Stimulated activated naive CD8-positive, alpha-beta T cell treated with anti-CD3 and anti-CD28 coated beads, Interleukin-15, Interleukin-2, amounts not matched to agents 100 ng/mL and 50 ng/mL, for 24 hours (primary cell): ENCODE measurements at regions not wholly inside any gene's neighbourhood (a gene's known extent, or its start where the extent isn't known, plus 50 kb on each side); places are given as distances from the start of the nearest gene placed in this dataset.

ENCODE experiments used
- H3K27ac Mint-ChIP-seq: one replicate; pipeline ENCODE4 v1.8.0; 2021; ENCODE audit warnings: mild to moderate bottlenecking, mixed read lengths
- H3K27me3 Mint-ChIP-seq: one replicate; pipeline ENCODE4 v1.8.0; 2021; ENCODE audit warnings: mixed read lengths
- H3K36me3 Mint-ChIP-seq: one replicate; pipeline ENCODE4 v1.8.0; 2021; ENCODE audit warnings: low read depth, mixed read lengths
- H3K4me1 Mint-ChIP-seq: one replicate; pipeline ENCODE4 v1.8.0; 2021; ENCODE audit warnings: low read depth, mixed read lengths
- H3K4me3 Mint-ChIP-seq: one replicate; pipeline ENCODE4 v1.8.0; 2021; ENCODE audit warnings: mild to moderate bottlenecking, mixed read lengths
- H3K9me3 Mint-ChIP-seq: one replicate; pipeline ENCODE4 v1.8.0; 2021; ENCODE audit warnings: mixed read lengths

DNA sequence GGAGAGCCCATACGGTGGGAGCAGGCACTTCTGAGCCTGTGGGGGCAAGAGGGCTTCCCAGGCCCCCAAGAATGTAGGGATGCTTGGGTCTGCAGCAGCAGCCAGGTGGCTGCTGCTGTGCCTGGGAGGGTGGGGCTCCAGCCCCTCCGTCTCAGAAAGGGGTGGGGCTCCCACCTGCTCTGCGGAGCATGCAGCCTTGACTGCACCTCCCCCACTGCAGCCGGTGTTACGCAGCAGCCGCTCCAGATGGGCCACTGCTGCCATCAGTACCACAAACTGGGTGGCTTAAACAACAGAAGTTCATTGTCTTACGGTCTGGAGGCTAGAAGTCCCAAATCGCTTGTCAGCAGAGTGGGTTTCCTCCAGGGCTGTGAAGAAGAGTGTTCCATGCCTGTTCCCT lies 365.5 kb downstream of the TMEM38B start:
- H3K9me3 Mint-ChIP-seq = peaks cover under 1% of the 10 kb centered on the region
- no peaks in the 10 kb centered on the region for H3K27me3 Mint-ChIP-seq

GRCh38 chr9:106060885-106061284 lies 366.5 kb downstream of the TMEM38B start:
- H3K9me3 Mint-ChIP-seq = no peaks in the 10 kb centered on the region
- H3K27ac Mint-ChIP-seq = no peak overlapping the region
- H3K36me3 Mint-ChIP-seq = no peaks in the 10 kb centered on the region
- no peak overlapping the region for H3K4me3 Mint-ChIP-seq
- H3K4me1 Mint-ChIP-seq = no peaks in the 10 kb centered on the region
- no peaks in the 10 kb centered on the region for H3K27me3 Mint-ChIP-seq

More for the DNA sequence above, 365.5 kb downstream of the TMEM38B start:
- no peak overlapping the region for H3K27ac Mint-ChIP-seq
- no peaks in the 10 kb centered on the region for H3K4me1 Mint-ChIP-seq
- no peak overlapping the region for H3K4me3 Mint-ChIP-seq
- no peaks in the 10 kb centered on the region for H3K36me3 Mint-ChIP-seq

- H3K36me3 Mint-ChIP-seq = no peaks in the 10 kb centered on the region
- no peak overlapping the region for H3K27ac Mint-ChIP-seq
- no peak overlapping the region for H3K4me3 Mint-ChIP-seq
- H3K9me3 Mint-ChIP-seq = no peaks in the 10 kb centered on the region
- H3K27me3 Mint-ChIP-seq = no peaks in the 10 kb centered on the region
- no peaks in the 10 kb centered on the region for H3K4me1 Mint-ChIP-seq
Measured at GRCh38 chr9:106062250-106062649, 367.9 kb downstream of the TMEM38B start.

DNA sequence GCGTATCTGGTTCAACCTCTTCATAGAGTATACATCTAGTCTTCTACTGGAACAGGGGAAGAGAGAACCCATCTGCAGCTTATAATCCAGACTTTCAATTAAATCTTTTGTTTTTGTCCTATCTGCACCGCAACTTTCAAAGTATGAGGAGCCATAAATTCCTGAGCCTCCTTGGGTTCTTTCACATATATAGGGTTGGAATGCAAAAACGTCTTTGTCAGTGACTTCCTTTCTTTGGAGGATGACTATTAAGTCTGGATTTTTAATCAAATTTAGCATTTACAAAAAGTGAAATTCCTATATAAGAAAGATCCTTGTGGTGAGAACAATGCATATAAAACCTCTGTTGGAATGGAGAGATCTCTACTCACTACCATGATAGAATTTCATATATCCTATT lies 370.8 kb downstream of the TMEM38B start:
- Mint-ChIP-seq H3K4me3 (no peak overlapping the region), H3K27me3 (no peaks in the 10 kb centered on the region), H3K4me1 (no peaks in the 10 kb centered on the region), H3K36me3 (no peaks in the 10 kb centered on the region), H3K9me3 (no peaks in the 10 kb centered on the region), H3K27ac (no peak overlapping the region)

- no peaks in the 10 kb centered on the region for H3K4me1 Mint-ChIP-seq
- H3K4me3 Mint-ChIP-seq = no peak overlapping the region
- H3K9me3 Mint-ChIP-seq = no peaks in the 10 kb centered on the region
- H3K27ac Mint-ChIP-seq = no peak overlapping the region
- no peaks in the 10 kb centered on the region for H3K27me3 Mint-ChIP-seq
- no peaks in the 10 kb centered on the region for H3K36me3 Mint-ChIP-seq
Measured at GRCh38 chr9:106065579-106066214, 371.4 kb downstream of the TMEM38B start.

DNA sequence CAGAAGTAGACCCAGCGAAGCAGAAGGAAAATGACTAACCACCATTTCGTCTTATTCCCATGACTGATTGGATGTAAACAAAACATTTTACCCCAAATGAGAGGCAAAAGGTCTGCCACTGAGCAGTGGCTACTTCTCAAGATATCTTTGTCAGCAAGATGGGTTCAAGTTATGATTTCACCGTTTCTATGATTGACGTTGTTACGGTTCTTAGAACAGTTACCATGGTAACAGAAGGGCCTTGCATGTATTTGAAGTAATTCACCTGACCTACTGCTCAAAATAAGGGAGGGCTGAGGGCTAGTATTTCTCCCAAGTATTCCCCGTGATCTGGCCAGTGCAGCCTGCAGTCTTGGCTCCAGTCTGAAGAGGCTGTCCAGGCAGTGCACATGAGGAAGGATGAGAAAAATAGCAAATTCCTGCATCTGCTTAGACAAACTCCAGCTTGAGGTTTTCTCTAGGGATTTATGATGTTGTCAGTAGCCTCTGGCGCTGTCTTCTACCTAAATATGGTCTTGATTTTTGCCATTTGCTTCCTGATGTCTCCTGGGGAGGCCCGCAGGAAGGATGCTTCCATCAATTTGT lies 372.7 kb downstream of the TMEM38B start:
- no peak overlapping the region for H3K27ac Mint-ChIP-seq
- H3K4me1 Mint-ChIP-seq = no peaks in the 10 kb centered on the region
- no peaks in the 10 kb centered on the region for H3K36me3 Mint-ChIP-seq
- no peaks in the 10 kb centered on the region for H3K9me3 Mint-ChIP-seq
- H3K4me3 Mint-ChIP-seq = no peak overlapping the region
- no peaks in the 10 kb centered on the region for H3K27me3 Mint-ChIP-seq

- Mint-ChIP-seq H3K27ac (no peak overlapping the region), H3K9me3 (no peaks in the 10 kb centered on the region), H3K36me3 (no peaks in the 10 kb centered on the region), H3K4me1 (no peaks in the 10 kb centered on the region), H3K27me3 (no peaks in the 10 kb centered on the region), H3K4me3 (no peak overlapping the region)
Measured at GRCh38 chr9:106069241-106069640, 374.9 kb downstream of the TMEM38B start.

- H3K36me3 Mint-ChIP-seq = no peaks in the 10 kb centered on the region
- H3K4me1 Mint-ChIP-seq = no peaks in the 10 kb centered on the region
- no peaks in the 10 kb centered on the region for H3K27me3 Mint-ChIP-seq
- H3K4me3 Mint-ChIP-seq = no peak overlapping the region
- H3K9me3 Mint-ChIP-seq = no peaks in the 10 kb centered on the region
- no peak overlapping the region for H3K27ac Mint-ChIP-seq
Measured at GRCh38 chr9:106072421-106072820, 378.1 kb downstream of the TMEM38B start.

DNA sequence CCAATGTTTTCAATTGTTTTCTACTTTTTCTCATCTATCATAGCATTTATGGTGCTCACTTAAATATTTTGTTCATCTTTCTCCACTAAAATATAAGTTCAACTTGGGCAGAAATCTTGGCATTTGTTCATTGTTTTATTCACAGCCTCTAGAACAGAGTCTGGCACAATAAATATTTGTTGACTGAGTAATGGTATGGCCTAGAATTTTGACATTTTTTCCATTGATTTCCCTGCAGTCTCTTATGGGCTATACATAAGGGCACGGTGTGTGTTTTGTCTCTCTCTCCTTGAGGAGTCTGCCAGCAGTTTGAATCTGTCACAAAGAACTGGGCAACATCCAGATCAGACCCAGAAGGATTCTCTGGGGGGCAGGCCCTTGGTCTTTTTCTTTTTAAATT lies 379.7 kb downstream of the TMEM38B start:
- no peak overlapping the region for H3K4me3 Mint-ChIP-seq
- H3K9me3 Mint-ChIP-seq = no peaks in the 10 kb centered on the region
- H3K36me3 Mint-ChIP-seq = no peaks in the 10 kb centered on the region
- H3K4me1 Mint-ChIP-seq = no peaks in the 10 kb centered on the region
- no peak overlapping the region for H3K27ac Mint-ChIP-seq
- no peaks in the 10 kb centered on the region for H3K27me3 Mint-ChIP-seq

DNA sequence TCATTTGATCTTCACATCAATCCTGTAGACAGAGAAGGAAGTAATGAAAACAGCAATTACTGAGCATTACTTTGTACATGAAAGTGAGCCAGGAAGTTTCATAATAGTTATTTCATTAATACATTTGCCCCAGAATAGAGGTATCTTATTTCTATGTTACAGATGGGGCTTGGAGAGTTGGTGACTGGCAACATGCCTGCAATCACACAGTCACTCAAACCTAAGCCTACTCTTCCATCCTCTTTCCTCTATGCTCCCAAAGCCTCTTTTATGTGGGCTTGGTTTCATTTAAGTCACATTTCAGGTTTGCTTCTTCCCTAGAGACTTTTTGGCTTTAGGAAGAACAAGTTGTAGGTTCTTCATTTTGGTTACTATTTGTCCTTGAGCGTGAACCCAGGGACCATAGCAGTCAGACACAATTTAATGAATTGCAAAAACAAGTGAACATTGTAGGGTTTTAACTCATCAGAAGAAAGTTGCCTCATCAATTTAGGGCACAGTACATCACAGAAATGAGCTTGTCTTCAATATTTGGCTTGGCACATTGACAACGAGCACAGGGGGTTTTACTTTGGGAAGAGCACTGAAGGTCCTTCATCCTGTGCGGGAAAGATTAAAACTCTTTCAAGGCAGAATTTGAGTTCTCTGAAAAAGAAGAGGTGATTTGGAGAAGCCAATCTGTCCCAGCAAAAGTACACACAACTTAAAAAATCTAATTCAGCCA lies 381.1 kb downstream of the TMEM38B start:
- H3K27ac Mint-ChIP-seq = no peak overlapping the region
- no peaks in the 10 kb centered on the region for H3K27me3 Mint-ChIP-seq
- H3K9me3 Mint-ChIP-seq = no peaks in the 10 kb centered on the region
- no peaks in the 10 kb centered on the region for H3K4me1 Mint-ChIP-seq
- H3K4me3 Mint-ChIP-seq = no peak overlapping the region
- no peaks in the 10 kb centered on the region for H3K36me3 Mint-ChIP-seq

- Mint-ChIP-seq H3K36me3 (no peaks in the 10 kb centered on the region), H3K4me1 (no peaks in the 10 kb centered on the region), H3K4me3 (no peak overlapping the region), H3K27me3 (no peaks in the 10 kb centered on the region), H3K27ac (no peak overlapping the region), H3K9me3 (no peaks in the 10 kb centered on the region)
Measured at GRCh38 chr9:106075960-106076327, 381.6 kb downstream of the TMEM38B start.

- no peak overlapping the region for H3K27ac Mint-ChIP-seq
- H3K4me1 Mint-ChIP-seq = no peaks in the 10 kb centered on the region
- no peak overlapping the region for H3K4me3 Mint-ChIP-seq
- H3K36me3 Mint-ChIP-seq = no peaks in the 10 kb centered on the region
- no peaks in the 10 kb centered on the region for H3K27me3 Mint-ChIP-seq
- no peaks in the 10 kb centered on the region for H3K9me3 Mint-ChIP-seq
Measured at GRCh38 chr9:106076711-106077110, 382.4 kb downstream of the TMEM38B start.

- no peaks in the 10 kb centered on the region for H3K4me1 Mint-ChIP-seq
- H3K27me3 Mint-ChIP-seq = no peaks in the 10 kb centered on the region
- no peak overlapping the region for H3K4me3 Mint-ChIP-seq
- H3K36me3 Mint-ChIP-seq = no peaks in the 10 kb centered on the region
- no peak overlapping the region for H3K27ac Mint-ChIP-seq
- no peaks in the 10 kb centered on the region for H3K9me3 Mint-ChIP-seq
Measured at GRCh38 chr9:106077731-106078130, 383.4 kb downstream of the TMEM38B start.

DNA sequence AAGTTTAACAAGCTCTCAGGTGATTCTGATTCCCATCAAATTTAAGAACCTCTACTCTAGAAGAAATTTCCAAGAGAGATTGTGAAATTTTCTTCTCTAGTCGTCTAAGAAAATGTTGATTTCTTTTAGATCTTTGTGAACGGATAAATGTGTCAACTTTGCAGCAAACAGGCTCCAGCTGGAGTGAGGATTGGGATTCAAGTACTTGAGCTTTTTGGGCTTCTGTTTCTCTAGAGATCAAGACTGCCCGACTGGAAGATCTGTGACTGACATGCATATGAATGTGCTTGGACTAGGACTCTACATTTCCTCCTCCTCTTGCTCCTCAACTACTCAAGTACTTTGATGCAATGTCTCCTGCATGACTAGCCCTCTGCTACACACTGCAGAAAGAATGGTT lies 388.3 kb downstream of the TMEM38B start:
- Mint-ChIP-seq H3K4me3 (no peak overlapping the region), H3K27ac (no peak overlapping the region), H3K4me1 (no peaks in the 10 kb centered on the region), H3K27me3 (no peaks in the 10 kb centered on the region), H3K36me3 (no peaks in the 10 kb centered on the region), H3K9me3 (no peaks in the 10 kb centered on the region)

GRCh38 chr9:106084702-106085101 lies 390.4 kb downstream of the TMEM38B start:
- H3K9me3 Mint-ChIP-seq = no peaks in the 10 kb centered on the region
- no peaks in the 10 kb centered on the region for H3K4me1 Mint-ChIP-seq
- no peak overlapping the region for H3K27ac Mint-ChIP-seq
- no peaks in the 10 kb centered on the region for H3K36me3 Mint-ChIP-seq
- H3K4me3 Mint-ChIP-seq = no peak overlapping the region
- no peaks in the 10 kb centered on the region for H3K27me3 Mint-ChIP-seq

DNA sequence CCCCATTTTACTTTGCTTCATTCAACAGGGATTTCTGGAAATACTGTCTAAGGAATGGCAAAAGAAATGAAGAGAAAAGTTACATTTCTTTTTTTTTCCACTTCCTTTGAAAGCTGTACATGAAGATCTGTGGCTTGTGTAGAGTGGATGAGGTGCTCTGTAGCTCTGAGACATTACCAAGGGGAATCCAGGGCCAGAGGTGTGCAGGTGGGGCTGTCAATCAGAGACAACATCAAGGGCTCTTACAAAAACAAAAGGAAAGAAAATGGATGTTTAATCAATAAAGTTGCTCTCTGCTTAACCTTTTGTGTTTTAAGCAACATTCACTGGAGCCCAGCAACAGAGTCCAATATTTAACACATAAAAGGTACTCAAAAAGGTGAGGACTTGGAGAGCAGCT lies 391.1 kb downstream of the TMEM38B start:
- Mint-ChIP-seq H3K4me3 (no peak overlapping the region), H3K27me3 (no peaks in the 10 kb centered on the region), H3K36me3 (no peaks in the 10 kb centered on the region), H3K27ac (no peak overlapping the region), H3K9me3 (no peaks in the 10 kb centered on the region), H3K4me1 (no peaks in the 10 kb centered on the region)
